CD4-positive, alpha-beta T cell (primary cell): ENCODE measurements at regions not wholly inside any gene's neighbourhood (a gene's known extent, or its start where the extent isn't known, plus 50 kb on each side); places are given as distances from the start of the nearest gene placed in this dataset.

Source experiments
- ATAC-seq: fragments of 200-7000 bp; cut with Tn5 transposase; one replicate; pipeline ENCODE4 v1.10.0; 2022; ENCODE audit warnings: mild to moderate bottlenecking; ENCODE audit not compliant: poor library complexity
- CTCF ChIA-PET: fragments of 350-600 bp; sonication (Branson Sonifier 250); formaldehyde crosslinking; loops from one replicate; lab custom pipeline; 2021; ENCODE audit warnings: antibody characterized with exemption, inconsistent platforms; lab: Charles Lee
- POLR2A ChIA-PET: fragments of 350-600 bp; sonication (Branson Sonifier 250); formaldehyde crosslinking; loops from one replicate; lab custom pipeline; 2021; ENCODE audit warnings: antibody characterized with exemption, inconsistent platforms; lab: Charles Lee
- DNase-seq, 14 experiments: peaks; one replicate each; pipeline ENCODE4 v3.0.0-alpha.2; 2013 to 2020; ENCODE audit warnings: mixed read lengths in 2 of 14
- H3K27ac ChIP-seq, 2 donors: one replicate each; pipeline versions ENCODE4 v1.5.1 to v1.7.0; 2013; ENCODE audit warnings: low read length in 2 of 2, low read depth in 1 of 2, mild to moderate bottlenecking in 1 of 2
- H3K27me3 ChIP-seq, 2 experiments: 1 replicate in 1 of 2; 2 replicates in 1 of 2; pipeline versions ENCODE4 v1.6.1 to v1.7.0; 2013; ENCODE audit warnings: low read length in 2 of 2, control low read depth in 1 of 2, mild to moderate bottlenecking in 1 of 2, moderate library complexity in 1 of 2; ENCODE audit not compliant: insufficient read depth in 2 of 2, control insufficient read depth in 1 of 2
- H3K36me3 ChIP-seq: one replicate; pipeline ENCODE4 v1.6.1; 2013; ENCODE audit warnings: low read length, control low read depth; ENCODE audit not compliant: insufficient read depth
- H3K4me1 ChIP-seq: one replicate; pipeline ENCODE4 v1.6.1; 2013; ENCODE audit warnings: low read length, control low read depth; ENCODE audit not compliant: insufficient read depth
- H3K4me3 ChIP-seq: one replicate; pipeline ENCODE4 v1.5.1; 2013; ENCODE audit warnings: mild to moderate bottlenecking, low read length, moderate library complexity
- H3K9me3 ChIP-seq, 2 experiments: 1 replicate in 1 of 2; 2 replicates in 1 of 2; pipeline versions ENCODE4 v1.6.1 to v1.7.0; 2013; ENCODE audit warnings: low read length in 2 of 2, mild to moderate bottlenecking in 2 of 2, control low read depth in 1 of 2, moderate library complexity in 1 of 2; ENCODE audit not compliant: control insufficient read depth in 1 of 2, insufficient read depth in 1 of 2
- H3K27ac Mint-ChIP-seq: one replicate; pipeline ENCODE4 v1.8.0; 2020; ENCODE audit warnings: mixed read lengths
- H3K27me3 Mint-ChIP-seq: one replicate; pipeline ENCODE4 v1.8.0; 2021; ENCODE audit warnings: mixed read lengths
- H3K36me3 Mint-ChIP-seq: one replicate; pipeline ENCODE4 v1.8.0; 2021; ENCODE audit warnings: low read depth, mixed read lengths
- H3K4me1 Mint-ChIP-seq: one replicate; pipeline ENCODE4 v1.8.0; 2021; ENCODE audit warnings: low read depth, mixed read lengths
- H3K4me3 Mint-ChIP-seq: one replicate; pipeline ENCODE4 v1.8.0; 2020; ENCODE audit warnings: mild to moderate bottlenecking, mixed read lengths
- H3K9me3 Mint-ChIP-seq: one replicate; pipeline ENCODE4 v1.8.0; 2020; ENCODE audit warnings: mixed read lengths
- CTCF ChIP-seq: fragments of 200-600 bp; IDR thresholded peaks from one replicate; pipeline ENCODE4 v1.8.0; 2022; ENCODE audit warnings: antibody characterized with exemption, mild to moderate bottlenecking
- intact Hi-C, 2 experiments: fragments of 100-400 bp; cut with DNase I in 1 of 2; cut with micrococcal nuclease in 1 of 2; formaldehyde crosslinking; loops; one replicate each; pipeline versions ENCODE4 v1.15.1 to v1.9.0; 2023 to 2025; cut with DNase I, micrococcal nuclease

DNA sequence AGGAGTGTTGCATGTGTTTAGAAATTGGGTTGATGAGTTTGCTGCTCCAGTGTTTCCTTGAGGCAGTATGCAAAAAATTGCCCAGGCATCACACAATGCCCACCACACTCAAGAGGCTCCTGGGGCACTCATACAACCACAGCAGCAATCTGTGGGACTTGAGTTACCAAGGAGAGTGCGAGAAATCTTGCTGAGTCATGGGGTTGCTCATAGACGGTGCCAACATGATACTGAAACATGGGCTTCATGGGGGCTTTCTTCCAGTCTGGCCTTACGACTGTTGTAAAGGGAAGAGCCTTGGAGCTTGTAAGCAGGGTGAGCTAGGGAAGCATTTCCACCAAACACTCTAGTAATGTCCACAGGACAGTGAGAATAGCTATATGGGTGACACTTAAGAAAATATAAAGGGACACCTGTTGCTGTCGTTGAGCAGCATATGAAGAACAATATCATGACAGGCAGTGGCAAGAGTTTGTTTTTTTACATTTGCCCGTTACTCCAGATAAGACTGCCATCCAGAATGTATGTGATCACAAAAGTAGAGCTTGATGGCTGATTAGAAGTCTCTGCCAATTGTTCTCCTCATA is 1237.4 kb downstream of the UQCRFS1 start:
- CTCF ChIA-PET = no interaction called here
- Histone ChIP-seq H3K4me3 (no peak overlapping the region), H3K9me3 (peaks cover 0 to 8% of the 10 kb centered on the region in 2 experiments), H3K4me1 (no peaks in the 10 kb centered on the region), H3K27ac (no peak overlapping the region), H3K36me3 (no peaks in the 10 kb centered on the region), H3K27me3 (peaks cover 0 to 2% of the 10 kb centered on the region in 2 experiments)
- peaks cover 4% of the 10 kb centered on the region for H3K9me3 Mint-ChIP-seq
- POLR2A ChIA-PET = no interaction called here
- no peaks in the 10 kb centered on the region for H3K4me1 Mint-ChIP-seq
- TF ChIP-seq CTCF = no peak
- no peak overlapping the region for H3K4me3 Mint-ChIP-seq
- no peak for DNase-seq
- H3K27me3 Mint-ChIP-seq = peaks cover 5% of the 10 kb centered on the region
- no peak for ATAC-seq
- H3K36me3 Mint-ChIP-seq = no peaks in the 10 kb centered on the region
- intact Hi-C loops = no loop called here
- H3K27ac Mint-ChIP-seq = no peak overlapping the region

- Histone ChIP-seq H3K4me1 (no peaks in the 10 kb centered on the region), H3K36me3 (no peaks in the 10 kb centered on the region), H3K4me3 (no peak overlapping the region), H3K27me3 (peaks cover 0 to 2% of the 10 kb centered on the region in 2 experiments), H3K9me3 (peaks cover 0 to 8% of the 10 kb centered on the region in 2 experiments), H3K27ac (no peak overlapping the region)
- Mint-ChIP-seq H3K27ac (no peak overlapping the region), H3K27me3 (peaks cover 5% of the 10 kb centered on the region), H3K36me3 (no peaks in the 10 kb centered on the region), H3K4me1 (no peaks in the 10 kb centered on the region), H3K9me3 (peaks cover 4% of the 10 kb centered on the region), H3K4me3 (no peak overlapping the region)
- intact Hi-C loops = no loop called here
- ChIA-PET CTCF (no interaction called here), POLR2A (no interaction called here)
- no peak for ATAC-seq
- no peak for DNase-seq
- no peak for TF ChIP-seq CTCF
These were observed 1238.9 kb downstream of the UQCRFS1 start for GRCh38 chr19:27974082-27974513.

DNA sequence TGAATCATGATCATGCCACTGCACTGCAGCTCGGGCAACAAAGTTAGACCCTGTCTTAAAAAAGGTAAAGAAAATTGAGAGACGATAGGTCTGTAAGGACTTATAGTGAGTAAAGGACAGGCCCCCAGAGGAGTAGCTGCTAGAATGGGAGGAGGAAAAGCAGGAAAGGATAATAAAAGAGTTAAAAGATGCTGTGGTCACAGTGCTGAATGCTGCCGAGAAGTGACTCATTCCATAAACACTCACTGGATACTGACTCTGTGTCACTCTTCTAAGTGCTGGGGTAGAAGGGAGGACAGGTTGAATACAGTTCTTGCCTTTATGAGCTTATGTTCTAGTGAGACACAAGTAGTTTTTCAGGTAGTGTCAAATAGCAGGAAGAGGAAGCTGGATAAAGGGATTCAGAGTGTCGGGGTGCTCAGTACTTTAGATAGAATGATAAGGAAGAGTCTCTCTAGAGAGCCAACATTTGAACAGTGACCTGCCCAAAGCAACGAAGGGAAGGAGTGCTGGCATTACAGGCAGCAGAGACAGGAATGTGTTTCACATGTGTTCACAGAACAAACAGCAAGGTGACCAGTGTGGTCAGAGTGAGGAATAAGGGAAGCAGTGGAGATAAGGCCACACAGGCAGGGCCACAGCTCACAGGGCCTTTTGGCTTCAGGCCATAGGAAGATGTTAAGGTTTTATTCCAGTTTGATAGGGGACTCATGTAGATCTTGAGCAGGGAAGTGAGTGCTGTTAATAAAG is 1240.5 kb downstream of the UQCRFS1 start:
- CTCF ChIA-PET = no interaction called here

More for the DNA sequence above, 1240.5 kb downstream of the UQCRFS1 start:
- intact Hi-C loops = no loop called here
- Mint-ChIP-seq H3K27me3 (peaks cover 5% of the 10 kb centered on the region), H3K27ac (no peak overlapping the region), H3K4me3 (no peak overlapping the region), H3K9me3 (no peaks in the 10 kb centered on the region), H3K36me3 (no peaks in the 10 kb centered on the region), H3K4me1 (no peaks in the 10 kb centered on the region)
- H3K4me1 ChIP-seq = no peaks in the 10 kb centered on the region
- TF ChIP-seq CTCF = no peak
- ATAC-seq (no peak), DNase-seq (no peak)
- no peak overlapping the region for H3K4me3 ChIP-seq
- no peak overlapping the region for H3K27ac ChIP-seq
- H3K9me3 ChIP-seq = peaks cover 0 to 8% of the 10 kb centered on the region in 2 experiments
- peaks cover 0 to 2% of the 10 kb centered on the region in 2 experiments for H3K27me3 ChIP-seq
- H3K36me3 ChIP-seq = no peaks in the 10 kb centered on the region
- POLR2A ChIA-PET = no interaction called here
